ENCODE measurements at regions not wholly inside any gene's neighbourhood (a gene's known extent, or its start where the extent isn't known, plus 50 kb on each side); places are given as distances from the start of the nearest gene placed in this dataset.

DNA sequence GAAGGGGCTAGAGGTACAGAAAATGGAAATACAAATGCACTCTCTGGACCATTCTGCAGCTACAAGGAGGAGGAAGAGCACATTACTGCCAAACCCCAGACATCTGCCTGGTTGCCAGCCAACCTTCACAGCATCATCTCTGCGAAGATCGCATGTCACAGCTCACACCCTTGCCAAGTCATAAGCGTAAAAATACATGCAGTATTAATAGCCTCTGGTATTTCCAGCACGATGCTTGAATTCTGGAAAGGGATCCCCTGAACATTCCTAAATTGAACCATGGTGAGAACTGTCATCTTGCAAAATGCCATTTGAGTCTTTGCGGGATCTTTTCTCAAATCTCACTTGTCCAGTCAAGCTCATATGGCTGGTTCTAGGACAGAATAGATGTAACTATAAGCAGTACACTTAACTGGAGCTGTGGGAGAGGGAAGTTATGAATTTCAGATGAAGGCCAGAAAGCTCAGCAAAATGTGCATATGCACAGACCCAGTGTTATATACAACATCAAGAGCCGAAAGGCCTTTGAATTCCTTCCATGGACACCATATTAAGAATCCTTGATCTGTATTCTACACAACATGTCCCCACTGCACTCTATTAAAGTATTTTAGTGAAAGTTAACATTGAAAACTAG, 211.6 kb downstream of the DUSP6 start:
- intact Hi-C loops (cut with DNase I), result no loop called here

DNA sequence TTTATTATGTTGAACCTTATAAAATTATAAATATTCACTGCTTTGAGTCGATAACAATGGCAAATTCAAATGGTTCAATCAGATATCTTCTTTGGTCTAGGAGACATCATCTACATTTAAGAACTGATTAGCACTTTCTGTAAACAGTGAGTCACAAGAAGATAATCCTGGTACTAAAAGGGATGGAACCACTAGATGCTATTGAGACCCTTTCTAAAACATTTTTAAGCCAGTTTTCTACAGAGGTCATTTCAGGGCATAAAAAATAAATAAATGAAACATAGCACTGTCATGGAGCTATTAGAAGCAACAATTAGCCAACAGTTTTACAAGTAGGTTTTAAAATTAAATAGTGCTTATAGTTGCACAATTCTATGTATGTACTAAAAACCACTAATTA, 212.2 kb downstream of the DUSP6 start:
- intact Hi-C loops (cut with DNase I), result no loop called here
- WGBS, 2 donors, result 84 to 89% methylated on average over 1 of the region's 1 CpG
- no peaks in the 10 kb centered on the region for H3K9me3 ChIP-seq (ENCODE audit: control insufficient read depth, low read length)
- no peak overlapping the region for H3K4me3 ChIP-seq (ENCODE audit: low read length in 2 of 2)
- H3K4me1 ChIP-seq (ENCODE audit: control insufficient read depth in 1 of 2, insufficient read depth in 2 of 2, low read length in 2 of 2), result no peaks in the 10 kb centered on the region
- no peaks in the 10 kb centered on the region for H3K27me3 ChIP-seq (ENCODE audit: control insufficient read depth in 1 of 2, insufficient read depth in 2 of 2, low read length in 1 of 2)
- ATAC-seq (ENCODE audit: low FRiP score) (no peak), DNase-seq (no peak)
- H3K36me3 ChIP-seq (ENCODE audit: control insufficient read depth in 1 of 2, insufficient read depth in 2 of 2, low read length in 1 of 2), result no peaks in the 10 kb centered on the region
- H3K27ac ChIP-seq (ENCODE audit: low read depth in 1 of 2, low read length in 2 of 2), result no peak overlapping the region

More for the DNA sequence above, 211.6 kb downstream of the DUSP6 start:
- no peak overlapping the region for H3K27ac ChIP-seq (ENCODE audit: low read depth in 1 of 2, low read length in 2 of 2)
- H3K27me3 ChIP-seq (ENCODE audit: control insufficient read depth in 1 of 2, insufficient read depth in 2 of 2, low read length in 1 of 2), result no peaks in the 10 kb centered on the region
- no peak overlapping the region for H3K4me3 ChIP-seq (ENCODE audit: low read length in 2 of 2)
- no peak for ATAC-seq (ENCODE audit: low FRiP score)
- H3K36me3 ChIP-seq (ENCODE audit: control insufficient read depth in 1 of 2, insufficient read depth in 2 of 2, low read length in 1 of 2), result no peaks in the 10 kb centered on the region
- 65 to 75% methylated on average over 6 of the region's 6 CpGs for WGBS, 2 donors
- H3K4me1 ChIP-seq (ENCODE audit: control insufficient read depth in 1 of 2, insufficient read depth in 2 of 2, low read length in 2 of 2), result no peaks in the 10 kb centered on the region
- H3K9me3 ChIP-seq (ENCODE audit: control insufficient read depth, low read length), result no peaks in the 10 kb centered on the region
- DNase-seq, result no peak

DNA sequence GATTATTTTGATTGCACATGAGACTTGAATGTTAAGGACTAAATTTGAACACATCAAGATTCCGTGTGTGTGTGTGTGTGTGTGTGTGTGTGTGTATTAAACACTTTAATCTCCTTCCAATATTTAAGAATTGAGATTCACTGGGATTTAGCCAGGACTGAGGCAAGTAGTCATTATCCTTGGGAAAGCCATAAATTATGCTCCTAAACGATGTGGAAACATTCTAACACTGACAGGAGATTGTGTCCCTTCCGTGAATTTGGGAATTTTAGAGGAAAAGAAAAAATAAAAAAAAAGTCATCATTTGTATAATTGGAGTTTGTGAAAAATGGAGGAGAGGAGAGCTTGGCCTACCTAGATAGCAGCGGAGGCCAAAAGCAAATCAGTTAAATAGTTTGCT, 212.9 kb downstream of the DUSP6 start:
- Histone ChIP-seq H3K27me3 (ENCODE audit: control insufficient read depth in 1 of 2, insufficient read depth in 2 of 2, low read length in 1 of 2) (no peaks in the 10 kb centered on the region), H3K4me1 (ENCODE audit: control insufficient read depth in 1 of 2, insufficient read depth in 2 of 2, low read length in 2 of 2) (no peaks in the 10 kb centered on the region), H3K4me3 (ENCODE audit: low read length in 2 of 2) (no peak overlapping the region), H3K9me3 (ENCODE audit: control insufficient read depth, low read length) (no peaks in the 10 kb centered on the region), H3K27ac (ENCODE audit: low read depth in 1 of 2, low read length in 2 of 2) (no peak overlapping the region), H3K36me3 (ENCODE audit: control insufficient read depth in 1 of 2, insufficient read depth in 2 of 2, low read length in 1 of 2) (no peaks in the 10 kb centered on the region)
- DNase-seq, result no peak
- WGBS, 2 donors, result 86 to 91% methylated on average over 4 of the region's 4 CpGs
- intact Hi-C loops (cut with DNase I), result no loop called here
- ATAC-seq (ENCODE audit: low FRiP score), result no peak

DNA sequence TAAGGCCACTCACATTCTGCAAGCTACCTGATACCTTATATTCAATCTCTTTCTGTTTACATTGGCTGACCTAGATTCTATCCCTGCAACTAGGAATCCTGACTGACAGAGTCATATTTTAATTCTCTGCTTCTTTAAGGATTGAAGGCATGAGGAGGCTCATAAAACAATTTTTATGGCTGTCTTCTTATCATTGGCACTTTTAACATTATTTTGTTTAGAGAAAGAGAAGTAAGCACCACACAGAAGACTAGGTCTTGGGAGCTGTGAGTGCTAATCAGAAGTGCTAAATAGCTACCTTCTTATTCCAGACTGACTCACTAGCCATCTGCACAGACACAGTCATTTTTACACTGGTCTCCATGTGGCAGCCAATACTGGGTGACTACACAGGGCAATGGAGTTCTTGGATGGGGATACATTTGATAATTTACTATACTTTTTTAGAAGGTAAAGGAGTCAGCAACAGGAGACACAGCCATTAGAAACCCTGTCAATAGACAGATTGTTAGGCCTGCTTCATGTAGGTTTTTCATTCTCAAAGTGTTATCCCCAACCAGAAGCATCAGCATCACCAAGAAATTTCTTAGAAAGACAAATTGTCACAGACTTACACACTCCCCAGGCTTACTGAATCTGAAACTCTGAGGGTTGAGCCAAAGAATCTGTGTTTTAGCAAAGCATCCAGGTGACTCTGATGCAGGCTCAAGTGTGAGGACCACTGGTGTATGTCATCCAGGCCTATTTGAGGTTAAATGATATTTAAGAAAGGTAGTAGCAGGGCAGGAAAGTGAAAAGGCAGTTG, 214.1 kb downstream of the DUSP6 start:
- intact Hi-C loops (cut with DNase I), result no loop called here
- Histone ChIP-seq H3K27me3 (ENCODE audit: control insufficient read depth in 1 of 2, insufficient read depth in 2 of 2, low read length in 1 of 2) (no peaks in the 10 kb centered on the region), H3K4me1 (ENCODE audit: control insufficient read depth in 1 of 2, insufficient read depth in 2 of 2, low read length in 2 of 2) (no peaks in the 10 kb centered on the region), H3K4me3 (ENCODE audit: low read length in 2 of 2) (no peak overlapping the region), H3K9me3 (ENCODE audit: control insufficient read depth, low read length) (no peaks in the 10 kb centered on the region), H3K27ac (ENCODE audit: low read depth in 1 of 2, low read length in 2 of 2) (no peak overlapping the region), H3K36me3 (ENCODE audit: control insufficient read depth in 1 of 2, insufficient read depth in 2 of 2, low read length in 1 of 2) (no peaks in the 10 kb centered on the region)
- DNase-seq, result no peak
- ATAC-seq (ENCODE audit: low FRiP score), result no peak

DNA sequence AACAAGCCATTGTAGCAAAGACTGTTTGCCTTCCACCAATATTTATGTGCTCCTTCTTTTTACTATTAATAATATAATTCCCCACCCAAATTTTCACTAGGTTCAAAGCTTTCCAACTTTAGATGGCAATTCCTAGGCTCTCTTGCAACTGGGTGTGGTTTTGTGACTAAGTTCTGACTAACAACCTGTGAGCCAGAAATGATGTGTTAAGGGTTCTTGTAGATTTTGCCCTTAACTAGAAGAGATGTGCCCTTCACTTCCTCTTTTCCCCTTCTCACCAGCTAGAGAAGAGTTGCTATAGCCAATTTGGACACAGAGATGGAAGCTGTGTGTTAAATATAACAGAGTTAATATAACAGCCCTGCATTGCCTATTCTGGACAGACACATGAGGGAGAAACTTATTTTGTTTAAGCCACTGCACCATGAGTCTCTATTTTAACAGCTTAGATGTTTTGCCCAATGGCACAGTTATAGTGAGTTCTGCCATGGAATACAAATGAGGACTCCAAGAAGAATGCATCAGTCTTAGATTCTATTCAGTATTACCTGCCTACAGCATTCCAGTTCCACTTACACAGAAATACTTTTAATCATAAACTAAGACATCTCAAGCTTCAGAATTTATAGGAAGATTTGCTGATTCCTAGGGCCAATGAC, 216.2 kb downstream of the DUSP6 start:
- ATAC-seq (ENCODE audit: low FRiP score), result no peak
- intact Hi-C loops (cut with DNase I), result no loop called here

DNA sequence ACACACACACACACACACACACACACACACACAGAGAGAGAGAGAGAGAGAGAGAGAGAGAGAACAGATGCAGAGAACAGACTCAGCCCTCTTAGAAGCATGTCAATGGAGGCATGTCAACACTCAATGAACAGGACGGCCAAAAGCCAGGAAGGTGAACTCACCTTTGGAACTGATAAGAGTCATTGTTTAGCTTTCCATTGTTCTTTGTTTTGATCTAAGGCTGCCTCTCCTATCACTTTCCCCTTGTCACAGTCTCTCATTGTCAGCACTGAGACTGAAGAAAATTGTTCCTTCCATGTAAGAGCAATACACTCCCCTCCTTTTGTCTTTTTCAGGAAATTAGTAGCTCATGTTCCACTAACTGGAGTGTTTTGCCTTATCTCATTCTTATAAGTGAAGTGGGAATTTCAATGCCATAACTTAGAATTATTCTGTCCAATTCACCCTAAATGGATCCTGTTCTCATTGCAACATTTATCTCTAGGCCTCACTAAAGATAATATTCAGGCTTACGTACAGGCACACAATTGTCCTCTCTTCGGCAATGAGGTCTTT, 218.0 kb downstream of the DUSP6 start:
- Histone ChIP-seq H3K4me3 (ENCODE audit: low read length in 2 of 2) (no peak overlapping the region), H3K27ac (ENCODE audit: low read depth in 1 of 2, low read length in 2 of 2) (no peak overlapping the region), H3K4me1 (ENCODE audit: control insufficient read depth in 1 of 2, insufficient read depth in 2 of 2, low read length in 2 of 2) (no peaks in the 10 kb centered on the region), H3K36me3 (ENCODE audit: control insufficient read depth in 1 of 2, insufficient read depth in 2 of 2, low read length in 1 of 2) (no peaks in the 10 kb centered on the region), H3K9me3 (ENCODE audit: control insufficient read depth, low read length) (no peaks in the 10 kb centered on the region), H3K27me3 (ENCODE audit: control insufficient read depth in 1 of 2, insufficient read depth in 2 of 2, low read length in 1 of 2) (no peaks in the 10 kb centered on the region)
- intact Hi-C loops (cut with DNase I), result no loop called here
- DNase-seq, result no peak
- 48 to 60% methylated on average over 3 of the region's 3 CpGs for WGBS, 2 donors
- no peak for ATAC-seq (ENCODE audit: low FRiP score)

More for the DNA sequence above, 216.2 kb downstream of the DUSP6 start:
- H3K4me1 ChIP-seq (ENCODE audit: control insufficient read depth in 1 of 2, insufficient read depth in 2 of 2, low read length in 2 of 2), result no peaks in the 10 kb centered on the region
- no peaks in the 10 kb centered on the region for H3K27me3 ChIP-seq (ENCODE audit: control insufficient read depth in 1 of 2, insufficient read depth in 2 of 2, low read length in 1 of 2)
- H3K9me3 ChIP-seq (ENCODE audit: control insufficient read depth, low read length), result no peaks in the 10 kb centered on the region
- H3K27ac ChIP-seq (ENCODE audit: low read depth in 1 of 2, low read length in 2 of 2), result no peak overlapping the region
- no peaks in the 10 kb centered on the region for H3K36me3 ChIP-seq (ENCODE audit: control insufficient read depth in 1 of 2, insufficient read depth in 2 of 2, low read length in 1 of 2)
- H3K4me3 ChIP-seq (ENCODE audit: low read length in 2 of 2), result no peak overlapping the region
- DNase-seq, result no peak

DNA sequence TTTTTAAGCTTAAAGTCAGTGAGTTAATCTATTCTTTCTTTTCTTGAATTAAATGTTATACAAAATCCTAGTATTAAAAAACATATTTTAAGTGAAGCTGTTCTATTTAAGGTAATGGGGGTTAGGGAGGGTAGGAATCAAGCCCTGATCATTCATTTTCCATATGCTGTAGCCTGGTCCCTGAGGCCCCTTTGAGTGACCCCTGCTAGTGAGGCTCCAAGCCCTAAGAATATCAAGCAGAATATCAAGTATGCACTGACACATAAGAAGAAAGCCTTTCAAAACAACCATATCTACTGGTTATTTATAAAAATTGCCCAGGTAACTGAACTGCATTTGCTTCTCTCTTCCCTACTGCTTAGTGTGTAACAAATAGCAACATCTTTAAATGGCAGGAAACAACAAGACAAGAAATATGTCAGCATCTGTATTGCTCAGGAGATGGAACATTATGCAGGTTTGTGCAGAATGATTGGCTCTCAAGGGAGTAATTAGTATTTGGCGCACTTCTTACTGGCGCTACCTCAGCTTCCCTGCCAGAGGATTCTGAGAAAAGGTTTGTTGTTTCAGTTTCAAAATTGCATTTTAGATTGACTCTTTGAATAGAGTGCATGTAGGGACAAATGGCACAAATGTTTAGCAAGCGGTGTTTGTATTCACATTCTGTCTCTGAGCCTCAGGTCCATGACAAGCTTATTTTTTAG, 223.0 kb downstream of the DUSP6 start:
- no peak overlapping the region for H3K27ac ChIP-seq (ENCODE audit: low read depth in 1 of 2, low read length in 2 of 2)
- ATAC-seq (ENCODE audit: low FRiP score) (no peak), DNase-seq (no peak)
- no peaks in the 10 kb centered on the region for H3K4me1 ChIP-seq (ENCODE audit: control insufficient read depth in 1 of 2, insufficient read depth in 2 of 2, low read length in 2 of 2)
- intact Hi-C loops (cut with DNase I), result no loop called here
- H3K27me3 ChIP-seq (ENCODE audit: control insufficient read depth in 1 of 2, insufficient read depth in 2 of 2, low read length in 1 of 2), result no peaks in the 10 kb centered on the region
- H3K9me3 ChIP-seq (ENCODE audit: control insufficient read depth, low read length), result no peaks in the 10 kb centered on the region
- H3K4me3 ChIP-seq (ENCODE audit: low read length in 2 of 2), result no peak overlapping the region
- 82 to 84% methylated on average over 3 of the region's 3 CpGs for WGBS, 2 donors
- no peaks in the 10 kb centered on the region for H3K36me3 ChIP-seq (ENCODE audit: control insufficient read depth in 1 of 2, insufficient read depth in 2 of 2, low read length in 1 of 2)

DNA sequence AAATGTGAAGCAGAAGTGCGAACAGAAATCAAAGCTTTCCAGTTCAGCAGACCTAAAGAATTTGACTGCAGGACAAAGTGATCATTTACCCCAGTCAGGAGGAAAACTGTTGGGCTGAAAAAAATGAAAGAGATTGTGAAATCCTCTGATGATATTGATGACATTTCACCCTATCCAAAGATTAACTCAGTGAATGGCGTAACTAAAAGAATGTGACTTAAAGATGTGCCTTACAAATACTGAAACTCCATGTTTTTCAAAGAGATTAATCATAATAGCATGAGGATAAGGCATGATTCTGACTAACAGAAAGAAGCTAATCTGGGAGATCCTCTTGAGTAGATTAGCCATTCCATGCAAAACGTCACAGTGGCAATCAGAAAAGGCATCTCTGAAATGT, 225.6 kb downstream of the DUSP6 start:
- H3K27me3 ChIP-seq (ENCODE audit: control insufficient read depth in 1 of 2, insufficient read depth in 2 of 2, low read length in 1 of 2), result no peaks in the 10 kb centered on the region
- H3K36me3 ChIP-seq (ENCODE audit: control insufficient read depth in 1 of 2, insufficient read depth in 2 of 2, low read length in 1 of 2), result no peaks in the 10 kb centered on the region
- no peaks in the 10 kb centered on the region for H3K9me3 ChIP-seq (ENCODE audit: control insufficient read depth, low read length)
- ATAC-seq (ENCODE audit: low FRiP score), result no peak
- no peak for DNase-seq
- no peak overlapping the region for H3K27ac ChIP-seq (ENCODE audit: low read depth in 1 of 2, low read length in 2 of 2)
- 87 to 92% methylated on average over 3 of the region's 3 CpGs for WGBS, 2 donors
- no peaks in the 10 kb centered on the region for H3K4me1 ChIP-seq (ENCODE audit: control insufficient read depth in 1 of 2, insufficient read depth in 2 of 2, low read length in 2 of 2)
- intact Hi-C loops (cut with DNase I), result no loop called here
- no peak overlapping the region for H3K4me3 ChIP-seq (ENCODE audit: low read length in 2 of 2)

Data from aorta (tissue), 5 donors.